H1 (cell line): ENCODE measurements at regions not wholly inside any gene's neighbourhood (a gene's known extent, or its start where the extent isn't known, plus 50 kb on each side); places are given as distances from the start of the nearest gene placed in this dataset.

Experiments used
- CTCF ChIA-PET: fragments of 300-600 bp; sonication (Branson Sonifier 250); formaldehyde crosslinking; loops from one replicate; lab custom pipeline; 2021; ENCODE audit not compliant: partially characterized antibody; lab: Charles Lee
- POLR2A ChIA-PET: fragments of 300-600 bp; sonication (Branson Sonifier 250); formaldehyde crosslinking; loops from one replicate; lab custom pipeline; 2021; ENCODE audit warnings: inconsistent platforms; ENCODE audit not compliant: partially characterized antibody; lab: Charles Lee
- DNase-seq, 2 experiments: peaks; one replicate each; pipeline versions ENCODE4 v3.0.0 to v3.0.0-alpha.2; 2010 to 2022; ENCODE audit warnings: low spot score in 2 of 2, low read depth in 1 of 2, mixed read lengths in 1 of 2
- FAIRE-seq: peaks from 2 replicates; lab custom pipeline; 2011; peaks lifted over from hg19 to GRCh38; lab: Jason Lieb, UNC
- H2AFZ ChIP-seq: 2 replicates; pipeline ENCODE4 v1.8.1; 2012; ENCODE audit warnings: low read length, inconsistent platforms
- H2AK5ac ChIP-seq: 2 replicates; pipeline ENCODE4 v1.6.1; 2013; ENCODE audit warnings: low read depth, low read length
- H2BK120ac ChIP-seq: replicated peaks from 2 replicates; pipeline ENCODE3; 2013; ENCODE audit warnings: low read depth, low read length, inconsistent platforms
- H2BK12ac ChIP-seq: 2 replicates; pipeline ENCODE4 v1.6.1; 2013; ENCODE audit warnings: low read depth, low read length
- H2BK15ac ChIP-seq: 2 replicates; pipeline ENCODE4 v1.6.1; 2013; ENCODE audit warnings: low read length
- H2BK20ac ChIP-seq: 2 replicates; pipeline ENCODE4 v1.6.1; 2013; ENCODE audit warnings: low read length
- H2BK5ac ChIP-seq: 2 replicates; pipeline ENCODE4 v1.6.1; 2013; ENCODE audit warnings: low read depth, low read length
- H3K14ac ChIP-seq: 2 replicates; pipeline ENCODE4 v1.6.1; 2013; ENCODE audit warnings: inconsistent platforms; ENCODE audit not compliant: insufficient read length
- H3K18ac ChIP-seq: 2 replicates; pipeline ENCODE4 v1.6.1; 2013; ENCODE audit warnings: low read length; ENCODE audit errors: extremely low read depth
- H3K23ac ChIP-seq: 2 replicates; pipeline ENCODE4 v1.6.1; 2013; ENCODE audit warnings: inconsistent platforms; ENCODE audit not compliant: insufficient read length
- H3K23me2 ChIP-seq: 2 replicates; pipeline ENCODE4 v1.6.1; 2013; ENCODE audit warnings: low read depth, low read length
- H3K27ac ChIP-seq: 2 replicates; pipeline ENCODE4 v1.6.1; 2011; ENCODE audit warnings: low read depth, low read length, inconsistent platforms
- H3K27me3 ChIP-seq, 4 experiments: replicated peaks in 1 of 4; 1 replicate in 1 of 4; 2 replicates in 3 of 4; pipeline versions ENCODE4 v1.6.1 to v1.8.1; 2011 to 2013; ENCODE audit warnings: low read length in 3 of 4, mild to moderate bottlenecking in 3 of 4, inconsistent platforms in 2 of 4, mixed read lengths in 2 of 4, moderate library complexity in 1 of 4; ENCODE audit not compliant: control insufficient read depth in 3 of 4, insufficient read depth in 3 of 4; ENCODE audit errors: extremely low read depth in 1 of 4
- H3K36me3 ChIP-seq, 4 experiments: 2 replicates each; pipeline versions ENCODE4 v1.6.1 to v1.8.1; 2011 to 2013; ENCODE audit warnings: mild to moderate bottlenecking in 4 of 4, low read length in 3 of 4, moderate library complexity in 2 of 4, control low read depth in 1 of 4, inconsistent platforms in 1 of 4; ENCODE audit not compliant: insufficient read depth in 4 of 4, control insufficient read depth in 2 of 4
- H3K4ac ChIP-seq: replicated peaks from 2 replicates; pipeline ENCODE3; 2013; ENCODE audit warnings: low read length, low read depth, mixed read lengths, inconsistent platforms; ENCODE audit not compliant: insufficient read length
- H3K4me1 ChIP-seq, 4 experiments: replicated peaks in 1 of 4; 1 replicate in 1 of 4; 2 replicates in 3 of 4; pipeline versions ENCODE4 v1.6.1 to v1.8.1; 2011 to 2013; ENCODE audit warnings: low read length in 3 of 4, inconsistent platforms in 2 of 4, mixed read lengths in 1 of 4; ENCODE audit not compliant: insufficient read depth in 4 of 4, control insufficient read depth in 3 of 4
- H3K4me2 ChIP-seq, 2 experiments: 2 replicates each; pipeline versions ENCODE4 v1.6.1 to v1.8.1; 2011 to 2013; ENCODE audit warnings: low read depth in 2 of 2, low read length in 2 of 2, control low read depth in 1 of 2, inconsistent platforms in 1 of 2, mild to moderate bottlenecking in 1 of 2; ENCODE audit not compliant: insufficient read depth in 1 of 2
- H3K4me3 ChIP-seq, 4 experiments: fragments of 200-600, 300-600 bp in 1 of 4; sonication (generic), shearing (Covaris generic), sonication (Bioruptor Twin) in 1 of 4; 2 replicates each; pipeline versions ENCODE4 v1.5.1 to v1.8.1; 2011 to 2016; ENCODE audit warnings: low read length in 4 of 4, low read depth in 3 of 4, control low read depth in 2 of 4, inconsistent platforms in 2 of 4, mild to moderate bottlenecking in 2 of 4, mixed read lengths in 1 of 4, moderate library complexity in 1 of 4; ENCODE audit not compliant: insufficient read depth in 2 of 4; ENCODE audit errors: extremely low read depth in 1 of 4
- H3K56ac ChIP-seq: replicated peaks from 2 replicates; pipeline ENCODE3; 2013; ENCODE audit warnings: low read depth, mild to moderate bottlenecking, mixed read lengths, low read length, inconsistent platforms; ENCODE audit not compliant: insufficient read length
- H3K79me1 ChIP-seq: 2 replicates; pipeline ENCODE4 v1.6.1; 2013; ENCODE audit warnings: low read depth, low read length, control low read depth
- H3K79me2 ChIP-seq, 2 experiments: 2 replicates each; pipeline versions ENCODE4 v1.6.1 to v1.8.1; 2012 to 2013; ENCODE audit warnings: low read length in 2 of 2, mild to moderate bottlenecking in 2 of 2, inconsistent platforms in 1 of 2; ENCODE audit not compliant: insufficient read depth in 2 of 2, control insufficient read depth in 1 of 2
- H3K9ac ChIP-seq, 4 experiments: replicated peaks in 1 of 4; 1 replicate in 1 of 4; 2 replicates in 3 of 4; pipeline versions ENCODE4 v1.6.1 to v1.8.1; 2011 to 2013; ENCODE audit warnings: low read depth in 3 of 4, low read length in 3 of 4, control low read depth in 2 of 4, mild to moderate bottlenecking in 2 of 4, moderate library complexity in 2 of 4, inconsistent platforms in 1 of 4; ENCODE audit errors: extremely low read depth in 1 of 4
- H3K9me3 ChIP-seq, 2 experiments: 2 replicates each; pipeline versions ENCODE4 v1.6.1 to v1.8.1; 2012 to 2013; ENCODE audit warnings: mild to moderate bottlenecking in 2 of 2, moderate library complexity in 2 of 2, control low read depth in 1 of 2, inconsistent platforms in 1 of 2, low read depth in 1 of 2, low read length in 1 of 2, mixed read lengths in 1 of 2; ENCODE audit not compliant: insufficient read depth in 2 of 2
- H4K20me1 ChIP-seq, 2 experiments: replicated peaks in 1 of 2; 2 replicates each; pipeline versions ENCODE3 to v1.8.1; 2011 to 2013; ENCODE audit warnings: inconsistent platforms in 2 of 2, low read length in 2 of 2, mild to moderate bottlenecking in 1 of 2; ENCODE audit not compliant: insufficient read depth in 2 of 2, control insufficient read depth in 1 of 2
- H4K5ac ChIP-seq: 2 replicates; pipeline ENCODE4 v1.6.1; 2013; ENCODE audit warnings: low read length, low read depth, mixed read lengths, inconsistent platforms; ENCODE audit not compliant: insufficient read length
- H4K8ac ChIP-seq: 2 replicates; pipeline ENCODE4 v1.8.0; 2013; ENCODE audit warnings: mild to moderate bottlenecking, moderate library complexity, low read length, inconsistent platforms; ENCODE audit not compliant: insufficient read depth; ENCODE audit errors: extremely low read depth
- H4K91ac ChIP-seq: replicated peaks from 2 replicates; pipeline ENCODE3; 2013; ENCODE audit warnings: low read length, mixed read lengths, inconsistent platforms; ENCODE audit not compliant: insufficient read length
- BRCA1 ChIP-seq: IDR thresholded peaks from 2 replicates; pipeline ENCODE4 v1.6.1; 2012; ENCODE audit warnings: low read depth, low read length, improper control_type of control experiment
- CTBP2 ChIP-seq: IDR thresholded peaks from 2 replicates; pipeline ENCODE4 v1.7.0; 2011; ENCODE audit warnings: borderline replicate concordance, mild to moderate bottlenecking, moderate library complexity, mixed read lengths, low read length; ENCODE audit not compliant: insufficient read depth, insufficient read length
- POLR2AphosphoS5 ChIP-seq: IDR thresholded peaks from 2 replicates; pipeline ENCODE4 v1.6.1; 2011; ENCODE audit warnings: low read depth, low read length
- POU5F1 ChIP-seq: IDR thresholded peaks from 2 replicates; pipeline ENCODE4 v1.6.1; 2011; ENCODE audit warnings: low read depth, mild to moderate bottlenecking, low read length, moderate library complexity
- WGBS, 2 experiments: shearing (Covaris generic) in 1 of 2; methylation state at CpG; one replicate each; pipeline versions ENCODE4 v1.1.6 to v1.1.7; 2013 to 2015; ENCODE audit warnings: low lambda C conversion rate in 2 of 2, mixed read lengths in 2 of 2, inconsistent platforms in 1 of 2, low coverage in 1 of 2, missing lambda C conversion rate in 1 of 2; ENCODE audit not compliant: insufficient replicate concordance in 2 of 2, insufficient coverage in 1 of 2, insufficient read length in 1 of 2; ENCODE audit errors: extremely low coverage in 1 of 2, missing lambda C conversion rate in 1 of 2; 5-methylcytosine and 5-hydroxymethylcytosine counted together
- TF ChIP-seq, protein P1 (sequence below): IDR thresholded peaks from 2 replicates; pipeline ENCODE4 v1.6.1; 2012; ENCODE audit warnings: inconsistent platforms

GRCh38 chr1:73331726-73332125 lies 866.2 kb downstream of the LRRIQ3 start:
- Histone ChIP-seq H2BK20ac (no peak overlapping the region), H4K8ac (no peak overlapping the region), H3K27me3 (no peaks in the 10 kb centered on the region; a peak in 1 of 7 replicates), H3K4me3 (no peak overlapping the region), H2BK120ac (no peak overlapping the region), H4K91ac (no peak overlapping the region), H3K4me1 (no peaks in the 10 kb centered on the region), H3K79me2 (no peaks in the 10 kb centered on the region), H2BK12ac (no peak overlapping the region), H4K20me1 (no peaks in the 10 kb centered on the region), H3K14ac (no peak overlapping the region), H2AFZ (no peak overlapping the region), H3K4me2 (no peak overlapping the region), H3K9me3 (0 out of 4 replicates have a peak, but pooled peaks cover 0 to under 1% of the 10 kb centered on the region in 2 experiments), H3K23me2 (no peaks in the 10 kb centered on the region), H2BK15ac (no peak overlapping the region), H3K27ac (no peak overlapping the region), H3K18ac (no peak overlapping the region), H3K36me3 (no peaks in the 10 kb centered on the region), H2AK5ac (no peak overlapping the region), H4K5ac (no peak overlapping the region), H2BK5ac (no peak overlapping the region), H3K4ac (no peak overlapping the region), H3K79me1 (no peaks in the 10 kb centered on the region), H3K9ac (no peak overlapping the region), H3K23ac (no peak overlapping the region), H3K56ac (no peak overlapping the region)
- CTCF ChIA-PET, result no interaction called here
- FAIRE-seq (no peak), DNase-seq (no peak)
- POLR2A ChIA-PET, result no interaction called here
- 96% methylated on average over 1 of the region's 1 CpG; no CpG with 5 or more reads in 1 of the 2 experiments for WGBS, 2 experiments
- TF ChIP-seq, protein P1, sequence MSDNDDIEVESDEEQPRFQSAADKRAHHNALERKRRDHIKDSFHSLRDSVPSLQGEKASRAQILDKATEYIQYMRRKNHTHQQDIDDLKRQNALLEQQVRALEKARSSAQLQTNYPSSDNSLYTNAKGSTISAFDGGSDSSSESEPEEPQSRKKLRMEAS, result no peak
- TF ChIP-seq POU5F1, result no peak
- no peak for TF ChIP-seq CTBP2
- TF ChIP-seq BRCA1, result no peak
- TF ChIP-seq POLR2AphosphoS5, result no peak
